GM21515 (cell line): ENCODE measurements at regions not wholly inside any gene's neighbourhood (a gene's known extent, or its start where the extent isn't known, plus 50 kb on each side); places are given as distances from the start of the nearest gene placed in this dataset.

Experiments
- ATAC-seq: cut with Tn5 transposase; IDR thresholded peaks from one replicate; pipeline ENCODE4 v1.9.1; 2021; ENCODE audit not compliant: unreplicated experiment

DNA sequence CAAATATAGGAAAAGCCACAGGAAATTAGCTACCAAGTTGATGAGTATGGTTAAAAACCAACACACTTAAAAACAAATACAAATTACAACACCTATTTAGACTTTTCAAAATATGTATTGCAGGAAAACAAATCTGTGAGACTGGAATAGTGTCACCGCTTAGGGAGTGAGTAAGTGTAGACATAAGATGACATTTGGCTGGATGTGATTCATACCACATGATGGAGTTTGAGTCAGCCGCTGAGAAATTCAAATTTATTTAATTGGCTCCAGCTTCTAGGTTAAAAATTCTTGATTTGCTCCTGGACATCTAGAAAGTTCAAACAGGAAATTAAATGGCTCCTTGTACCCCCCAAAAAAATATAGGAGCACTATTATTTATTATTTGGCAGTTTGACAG, 531.7 kb downstream of the SLITRK1 start:
- ATAC-seq: no peak

- no peak for ATAC-seq
Measured at GRCh38 chr13:83344518-83344917, 537.8 kb downstream of the SLITRK1 start.

GRCh38 chr13:83340170-83340569, 542.1 kb downstream of the SLITRK1 start:
- no peak for ATAC-seq

- no peak for ATAC-seq
Measured at GRCh38 chr13:83333614-83334388, 548.5 kb downstream of the SLITRK1 start.

DNA sequence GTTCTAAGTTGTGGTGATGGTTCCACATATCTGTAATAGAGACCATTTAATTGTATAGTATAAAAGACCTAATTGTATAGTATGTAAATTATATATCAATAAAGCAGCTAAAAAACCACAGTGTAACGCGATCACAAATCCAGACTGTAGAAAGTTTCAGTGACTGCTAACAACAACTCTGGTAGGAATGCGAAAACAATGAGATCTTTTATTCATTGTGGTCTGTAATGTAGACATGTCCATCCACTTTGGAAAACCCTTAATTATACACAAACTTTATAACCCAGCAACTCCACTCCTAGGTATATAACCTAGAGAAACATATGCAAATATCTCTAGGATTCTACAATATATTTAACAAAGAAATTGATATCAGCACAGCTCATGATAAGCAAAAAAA, 549.5 kb downstream of the SLITRK1 start:
- ATAC-seq: no peak

DNA sequence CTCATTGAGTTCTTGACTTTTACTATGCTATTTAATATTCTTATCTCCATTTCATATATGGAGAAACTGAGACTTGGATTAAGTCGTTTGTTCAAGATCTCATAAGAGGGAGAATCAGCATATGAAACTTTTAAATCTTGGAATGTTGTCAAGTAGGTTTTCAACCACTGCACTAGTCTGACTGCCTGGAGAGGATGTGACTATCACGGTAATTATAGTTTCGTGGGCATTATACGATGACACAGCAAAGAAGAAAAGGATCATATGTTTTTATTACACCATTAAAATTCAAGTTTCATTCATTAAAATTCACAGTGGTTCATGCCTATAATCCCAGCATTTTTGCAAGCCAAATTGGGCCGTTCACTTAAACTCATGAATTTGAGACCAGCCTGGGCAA, 555.2 kb downstream of the SLITRK1 start:
- ATAC-seq: no peak

DNA sequence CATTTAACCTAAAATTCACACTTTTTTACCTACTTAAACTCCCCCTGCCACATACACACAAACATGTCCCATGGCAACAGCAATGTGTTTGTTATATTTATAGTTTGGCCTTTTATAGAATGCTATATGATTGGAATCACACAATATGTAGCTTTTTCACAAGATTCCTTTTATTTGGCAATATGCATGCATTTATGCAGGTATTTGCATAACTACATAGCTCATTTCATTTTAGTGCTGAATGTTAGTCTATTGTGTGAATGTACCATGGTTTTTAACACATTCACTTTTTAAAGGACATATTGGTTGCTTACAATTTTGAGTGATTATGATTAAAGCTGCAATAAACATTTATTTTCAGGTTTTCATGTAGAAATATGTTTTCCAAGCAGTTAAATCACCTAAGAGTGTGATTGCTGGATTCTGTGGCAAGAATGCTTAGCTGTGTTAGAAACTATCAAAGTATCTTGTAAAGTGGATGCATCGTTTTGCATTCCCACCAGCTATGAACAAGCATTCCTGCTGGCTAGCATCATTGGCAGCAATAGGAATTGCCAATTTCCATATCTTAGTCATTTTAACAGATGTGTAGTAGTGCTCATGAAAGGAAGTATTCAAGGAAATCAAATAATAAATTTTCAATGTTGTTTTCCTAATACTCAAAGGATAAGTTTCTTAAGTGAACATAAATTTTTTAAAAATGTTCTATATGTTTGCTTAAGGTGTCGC, 557.0 kb downstream of the SLITRK1 start:
- no peak for ATAC-seq

GRCh38 chr13:83311886-83312577, 570.2 kb downstream of the SLITRK1 start:
- no peak for ATAC-seq

GRCh38 chr13:83298617-83299016, 583.7 kb downstream of the SLITRK1 start:
- ATAC-seq: no peak

GRCh38 chr13:83297586-83298290, 584.5 kb downstream of the SLITRK1 start:
- no peak for ATAC-seq

DNA sequence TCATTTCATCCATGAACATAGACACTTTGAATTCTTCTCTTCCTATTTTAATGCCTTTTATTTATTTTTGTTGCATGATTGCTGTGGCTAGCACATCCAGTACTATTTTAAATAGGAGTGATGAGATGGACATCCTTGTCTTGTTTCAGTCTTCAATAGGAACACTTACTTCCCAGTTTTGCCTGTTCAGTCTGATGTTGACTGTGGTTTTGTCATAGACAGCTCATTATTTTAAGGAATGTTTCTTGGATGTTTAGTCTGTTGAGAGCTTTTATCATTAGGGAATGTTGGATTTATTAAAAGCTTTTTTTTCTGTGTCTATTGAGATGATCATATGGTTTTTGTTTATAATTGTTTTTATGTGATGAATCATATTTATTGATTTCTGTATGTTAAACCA, 586.6 kb downstream of the SLITRK1 start:
- no peak for ATAC-seq

DNA sequence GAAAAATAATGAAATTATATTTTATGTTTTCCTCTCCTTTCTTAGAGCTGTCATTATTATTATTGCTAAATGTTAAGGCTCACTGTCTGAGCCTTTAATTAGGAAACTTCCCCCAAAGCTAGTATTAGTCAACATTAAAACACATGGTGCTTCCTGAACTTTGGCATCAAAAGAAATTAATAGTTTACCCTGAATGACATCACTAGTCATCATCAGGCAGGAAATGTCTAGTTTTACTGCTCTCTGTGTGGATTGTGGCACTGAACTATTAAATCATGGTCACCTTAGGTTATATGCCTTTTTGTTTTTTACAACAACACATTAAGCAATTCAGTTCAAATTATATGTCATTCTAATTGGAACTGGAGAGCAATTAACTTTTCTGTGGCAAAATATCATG, 595.5 kb downstream of the SLITRK1 start:
- no peak for ATAC-seq

DNA sequence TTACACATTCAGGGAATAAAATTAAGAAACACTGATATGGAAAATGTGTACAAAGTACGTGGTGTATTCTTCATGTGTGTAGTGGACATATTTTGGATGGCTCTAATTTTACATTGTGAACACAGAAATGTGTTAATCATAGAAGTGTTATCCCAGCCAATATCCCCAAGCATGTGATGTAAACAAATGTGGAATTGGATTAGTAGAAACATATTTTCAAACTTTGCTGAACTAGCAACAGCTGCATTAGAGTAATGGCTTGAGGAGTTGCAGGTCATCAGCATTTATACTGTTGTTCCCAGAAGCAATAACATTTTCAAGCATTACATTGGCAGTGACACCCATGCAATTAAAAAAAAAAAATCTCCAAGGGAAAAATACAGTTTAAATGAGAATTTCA, 600.6 kb downstream of the SLITRK1 start:
- no peak for ATAC-seq

- no peak for ATAC-seq
Measured at GRCh38 chr13:83274679-83275078, 607.6 kb downstream of the SLITRK1 start.

- ATAC-seq: no peak
Measured at GRCh38 chr13:83272652-83273240, 609.5 kb downstream of the SLITRK1 start.

DNA sequence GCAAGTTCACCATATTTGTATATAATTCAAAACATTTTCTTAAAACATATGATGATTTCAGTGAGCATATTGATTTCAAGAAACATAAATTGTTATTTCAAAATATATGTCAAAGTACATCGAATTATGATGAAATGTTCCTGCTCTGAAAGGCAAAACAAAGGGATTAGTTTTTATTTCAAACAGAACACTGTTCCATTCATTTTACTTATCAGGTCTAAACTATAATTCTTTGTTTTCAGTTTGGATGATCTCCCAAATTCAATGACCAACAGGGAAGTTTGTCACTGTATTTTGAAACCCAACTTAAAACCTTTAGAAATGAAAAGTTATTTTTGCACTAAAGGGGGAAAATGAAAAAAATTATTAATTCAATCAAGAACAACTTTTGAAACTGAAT, 610.2 kb downstream of the SLITRK1 start:
- ATAC-seq: no peak

GRCh38 chr13:83265279-83265678, 617.0 kb downstream of the SLITRK1 start:
- ATAC-seq: no peak

- no peak for ATAC-seq
Measured at GRCh38 chr13:83248751-83249150, 633.5 kb downstream of the SLITRK1 start.

DNA sequence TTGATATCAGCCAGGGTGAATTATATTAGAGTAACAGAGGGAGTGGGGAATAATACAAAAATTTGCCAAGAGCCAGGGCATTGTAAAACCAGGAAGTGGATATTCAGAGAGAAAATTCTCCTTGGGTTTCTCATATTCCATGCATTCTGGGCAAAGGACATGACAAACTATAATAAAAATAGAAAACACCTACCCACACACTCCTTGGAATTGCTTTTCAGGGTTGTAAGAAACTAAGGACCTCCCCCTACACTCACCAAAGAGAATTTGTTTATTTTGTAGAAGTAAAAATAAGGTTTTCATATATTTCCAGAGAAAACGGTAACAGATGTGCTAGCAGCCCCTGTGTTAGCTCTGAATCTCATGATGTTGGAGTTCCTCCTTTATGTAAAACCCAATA, 649.6 kb downstream of the SLITRK1 start:
- ATAC-seq: no peak

DNA sequence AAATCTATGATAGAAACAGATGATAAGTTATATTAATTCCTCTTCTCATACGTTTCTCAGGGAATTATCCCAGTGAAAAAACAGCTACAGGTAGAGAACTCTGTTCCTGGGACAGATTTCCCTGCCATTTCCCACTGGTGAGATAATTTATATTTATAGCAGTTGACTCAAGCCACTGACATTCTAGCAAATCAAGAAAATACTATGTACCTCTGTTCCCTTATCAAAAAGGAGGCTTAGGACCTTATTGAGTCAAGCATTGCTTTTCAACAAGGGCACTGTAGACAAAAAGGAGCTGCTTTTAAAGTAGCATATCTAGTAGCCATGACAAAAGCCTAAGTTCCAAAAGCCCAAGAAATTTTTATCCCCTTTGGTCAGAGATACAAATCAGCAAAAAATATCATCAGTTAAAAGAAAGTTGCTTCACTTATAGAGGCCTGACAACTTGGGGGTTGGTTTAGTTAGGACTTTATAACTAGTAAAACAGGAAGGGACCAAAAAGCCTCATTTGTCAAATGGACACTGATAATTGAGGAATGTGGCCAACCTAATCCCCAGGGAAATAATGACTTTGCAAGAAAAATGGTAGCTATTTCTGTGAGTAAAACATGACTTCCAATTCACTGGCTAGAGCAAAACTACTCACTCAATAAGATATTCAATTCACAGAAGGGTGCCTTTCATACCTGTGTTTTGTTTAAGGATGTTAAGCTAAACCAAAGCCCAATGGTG, 652.5 kb downstream of the SLITRK1 start:
- ATAC-seq: no peak
